IPS-20b (cell line): ENCODE measurements at regions not wholly inside any gene's neighbourhood (a gene's known extent, or its start where the extent isn't known, plus 50 kb on each side); places are given as distances from the start of the nearest gene placed in this dataset.
"Not testable (repeated sequence)": the region's sequence is repeated elsewhere in the genome, so short reads cannot be mapped to it uniquely, and the experiment has no call there.

Source experiments
- H3K27ac ChIP-seq: one replicate; pipeline ENCODE4 v1.5.1; 2013; ENCODE audit warnings: low read length
- H3K27me3 ChIP-seq: 2 replicates; pipeline ENCODE4 v1.6.1; 2013; ENCODE audit warnings: mild to moderate bottlenecking, low read length, inconsistent platforms; ENCODE audit not compliant: insufficient read depth
- H3K36me3 ChIP-seq: 2 replicates; pipeline ENCODE4 v1.6.1; 2013; ENCODE audit warnings: low read depth, mild to moderate bottlenecking, inconsistent platforms, low read length, moderate library complexity; ENCODE audit not compliant: insufficient read depth
- H3K4me1 ChIP-seq: 2 replicates; pipeline ENCODE4 v1.6.1; 2013; ENCODE audit warnings: mild to moderate bottlenecking, control low read depth, inconsistent platforms, low read length, moderate library complexity; ENCODE audit not compliant: insufficient read depth
- H3K4me3 ChIP-seq: 2 replicates; pipeline ENCODE4 v1.5.1; 2013; ENCODE audit warnings: mild to moderate bottlenecking, low read length, inconsistent platforms
- H3K9ac ChIP-seq: 2 replicates; pipeline ENCODE4 v1.6.1; 2013; ENCODE audit warnings: low read depth, mild to moderate bottlenecking, inconsistent platforms, low read length, moderate library complexity
- H3K9me3 ChIP-seq: 2 replicates; pipeline ENCODE4 v1.6.1; 2013; ENCODE audit warnings: mild to moderate bottlenecking, low read depth, low read length, inconsistent platforms; ENCODE audit not compliant: insufficient read depth

- Histone ChIP-seq H3K27ac (no peak overlapping the region), H3K27me3 (no peaks in the 10 kb centered on the region), H3K4me1 (no peaks in the 10 kb centered on the region), H3K9me3 (no peaks in the 10 kb centered on the region), H3K4me3 (no peak overlapping the region), H3K9ac (no peak overlapping the region), H3K36me3 (no peaks in the 10 kb centered on the region)
These were observed 318.9 kb downstream of the BCHE start for GRCh38 chr3:165518346-165518745.

- no peaks in the 10 kb centered on the region for H3K36me3 ChIP-seq
- no peak overlapping the region for H3K4me3 ChIP-seq
- H3K4me1 ChIP-seq: no peaks in the 10 kb centered on the region
- no peak overlapping the region for H3K9ac ChIP-seq
- H3K27ac ChIP-seq: no peak overlapping the region
- H3K27me3 ChIP-seq: no peaks in the 10 kb centered on the region
- H3K9me3 ChIP-seq: no peaks in the 10 kb centered on the region
These were observed 317.8 kb upstream of the SLITRK3 start for GRCh38 chr3:165513715-165514701.

GRCh38 chr3:165507576-165507975 is 311.4 kb upstream of the SLITRK3 start:
- peaks cover 17% of the 10 kb centered on the region for H3K9me3 ChIP-seq
- no peak overlapping the region for H3K9ac ChIP-seq
- no peak overlapping the region for H3K27ac ChIP-seq
- H3K4me1 ChIP-seq: no peaks in the 10 kb centered on the region
- no peaks in the 10 kb centered on the region for H3K36me3 ChIP-seq
- H3K4me3 ChIP-seq: no peak overlapping the region
- no peaks in the 10 kb centered on the region for H3K27me3 ChIP-seq

GRCh38 chr3:165507060-165507459 is 310.9 kb upstream of the SLITRK3 start:
- Histone ChIP-seq H3K27ac (no peak overlapping the region), H3K27me3 (no peaks in the 10 kb centered on the region), H3K36me3 (no peaks in the 10 kb centered on the region), H3K9ac (no peak overlapping the region), H3K4me3 (no peak overlapping the region), H3K9me3 (peaks cover 17% of the 10 kb centered on the region), H3K4me1 (no peaks in the 10 kb centered on the region)

- no peak overlapping the region for H3K4me3 ChIP-seq
- no peaks in the 10 kb centered on the region for H3K27me3 ChIP-seq
- no peak overlapping the region for H3K9ac ChIP-seq
- no peak overlapping the region for H3K27ac ChIP-seq
- peaks cover 17% of the 10 kb centered on the region for H3K9me3 ChIP-seq
- H3K4me1 ChIP-seq: no peaks in the 10 kb centered on the region
- no peaks in the 10 kb centered on the region for H3K36me3 ChIP-seq
These were observed 309.5 kb upstream of the SLITRK3 start for GRCh38 chr3:165505657-165506056.

GRCh38 chr3:165504554-165504953 is 308.4 kb upstream of the SLITRK3 start:
- Histone ChIP-seq H3K36me3 (no peaks in the 10 kb centered on the region), H3K9me3 (peaks cover 17% of the 10 kb centered on the region), H3K9ac (no peak overlapping the region), H3K27me3 (no peaks in the 10 kb centered on the region), H3K4me1 (no peaks in the 10 kb centered on the region), H3K4me3 (no peak overlapping the region), H3K27ac (no peak overlapping the region)

- no peak overlapping the region for H3K9ac ChIP-seq
- H3K4me1 ChIP-seq: no peaks in the 10 kb centered on the region
- H3K27me3 ChIP-seq: no peaks in the 10 kb centered on the region
- H3K9me3 ChIP-seq: peaks cover 17% of the 10 kb centered on the region
- no peaks in the 10 kb centered on the region for H3K36me3 ChIP-seq
- no peak overlapping the region for H3K27ac ChIP-seq
- no peak overlapping the region for H3K4me3 ChIP-seq
These were observed 307.6 kb upstream of the SLITRK3 start for GRCh38 chr3:165503825-165504224.

- H3K4me3 ChIP-seq: no peak overlapping the region
- H3K27me3 ChIP-seq: no peaks in the 10 kb centered on the region
- no peak overlapping the region for H3K9ac ChIP-seq
- no peaks in the 10 kb centered on the region for H3K4me1 ChIP-seq
- H3K27ac ChIP-seq: no peak overlapping the region
- H3K36me3 ChIP-seq: no peaks in the 10 kb centered on the region
- H3K9me3 ChIP-seq: peaks cover 17% of the 10 kb centered on the region
These were observed 307.2 kb upstream of the SLITRK3 start for GRCh38 chr3:165503346-165503745.

- peaks cover 17% of the 10 kb centered on the region for H3K9me3 ChIP-seq
- no peaks in the 10 kb centered on the region for H3K27me3 ChIP-seq
- H3K9ac ChIP-seq: no peak overlapping the region
- H3K4me1 ChIP-seq: no peaks in the 10 kb centered on the region
- no peak overlapping the region for H3K4me3 ChIP-seq
- H3K27ac ChIP-seq: no peak overlapping the region
- no peaks in the 10 kb centered on the region for H3K36me3 ChIP-seq
These were observed 306.5 kb upstream of the SLITRK3 start for GRCh38 chr3:165502707-165503106.

- H3K27ac ChIP-seq, H3K9ac ChIP-seq, H3K4me1 ChIP-seq, H3K4me3 ChIP-seq, H3K27me3 ChIP-seq, H3K36me3 ChIP-seq, H3K9me3 ChIP-seq: not testable (repeated sequence)
These were observed 302.6 kb upstream of the SLITRK3 start for GRCh38 chr3:165498742-165499141.

GRCh38 chr3:165491487-165491886 is 295.3 kb upstream of the SLITRK3 start:
- Histone ChIP-seq H3K4me1 (no peaks in the 10 kb centered on the region), H3K27ac (no peak overlapping the region), H3K27me3 (no peaks in the 10 kb centered on the region), H3K9ac (no peak overlapping the region), H3K9me3 (no peaks in the 10 kb centered on the region), H3K36me3 (no peaks in the 10 kb centered on the region), H3K4me3 (no peak overlapping the region)

GRCh38 chr3:165476399-165477060 is 280.3 kb upstream of the SLITRK3 start:
- Histone ChIP-seq H3K27me3 (no peaks in the 10 kb centered on the region), H3K4me1 (no peaks in the 10 kb centered on the region)

More at GRCh38 chr3:165476399-165477060, 280.3 kb upstream of the SLITRK3 start:
- Histone ChIP-seq H3K9me3 (peaks cover 14% of the 10 kb centered on the region; the same call in 1 of the 2 replicates), H3K4me3 (no peak overlapping the region), H3K27ac (no peak overlapping the region), H3K36me3 (no peaks in the 10 kb centered on the region), H3K9ac (no peak overlapping the region)
